Brain microvascular endothelial cell (primary cell): ENCODE measurements at regions not wholly inside any gene's neighbourhood (a gene's known extent, or its start where the extent isn't known, plus 50 kb on each side); places are given as distances from the start of the nearest gene placed in this dataset.

ENCODE experiments used
- DNase-seq: peaks from one replicate; pipeline ENCODE4 v3.0.0-alpha.2; 2020
- H3K27ac ChIP-seq: fragments of 250-450 bp; sonication (Bioruptor Pico); 2 replicates; pipeline ENCODE4 v1.5.1; 2020; ENCODE audit warnings: mild to moderate bottlenecking, moderate library complexity
- H3K27me3 ChIP-seq: fragments of 250-450 bp; sonication (Bioruptor Pico); replicated peaks from 2 replicates; pipeline ENCODE4 v1.5.1; 2020; ENCODE audit warnings: mild to moderate bottlenecking
- H3K36me3 ChIP-seq: fragments of 250-450 bp; sonication (Bioruptor Pico); replicated peaks from 2 replicates; pipeline ENCODE4 v1.5.1; 2020; ENCODE audit warnings: mild to moderate bottlenecking
- H3K4me3 ChIP-seq: 2 replicates; pipeline ENCODE4 v1.5.1; 2011; ENCODE audit warnings: low read depth, mild to moderate bottlenecking, control low read depth, low read length, moderate library complexity
- CTCF ChIP-seq: IDR thresholded peaks from 2 replicates; pipeline ENCODE4 v1.5.1; 2011; ENCODE audit warnings: low read depth, mild to moderate bottlenecking, moderate library complexity, low read length, control low read depth, inconsistent platforms; ENCODE audit errors: missing control alignments
- in situ Hi-C: cut with HindIII; loops from 2 replicates; pipeline ENCODE4 v1.10.0; 2017; ENCODE audit warnings: low sequenced_read_pairs, low pct_ligation_motif_present

GRCh38 chr10:33715303-33715975 lies 381.0 kb upstream of the NRP1 start:
- no peak for DNase-seq
- H3K27me3 ChIP-seq = no peaks in the 10 kb centered on the region
- H3K36me3 ChIP-seq = no peaks in the 10 kb centered on the region
- no peak overlapping the region for H3K4me3 ChIP-seq
- H3K27ac ChIP-seq = no peak overlapping the region
- in situ Hi-C loops = no loop called here
- no peak for TF ChIP-seq CTCF

DNA sequence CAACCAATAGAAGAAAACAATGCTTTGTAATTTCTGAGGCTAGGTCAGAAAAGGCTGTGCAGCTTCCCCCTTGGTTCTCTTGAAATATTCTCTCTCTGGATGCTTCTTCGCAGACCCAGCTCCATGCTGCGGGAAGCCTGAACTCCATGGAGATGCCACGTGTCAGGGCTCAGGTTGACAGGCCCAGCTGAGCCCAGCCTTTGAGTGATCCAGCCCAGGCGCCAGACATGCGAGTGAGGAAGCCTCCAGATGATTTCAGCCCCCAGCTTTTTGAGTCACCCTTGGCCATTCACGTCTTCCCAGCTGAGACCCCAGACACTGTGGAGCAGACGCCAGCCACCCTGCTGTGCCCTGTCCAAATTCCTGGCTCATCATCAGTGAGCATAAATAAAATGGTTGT lies 378.4 kb upstream of the NRP1 start:
- H3K27me3 ChIP-seq = no peaks in the 10 kb centered on the region
- TF ChIP-seq CTCF = no peak
- in situ Hi-C loops = no loop called here

GRCh38 chr10:33710006-33710405 lies 375.5 kb upstream of the NRP1 start:
- Histone ChIP-seq H3K36me3 (no peaks in the 10 kb centered on the region), H3K4me3 (no peak overlapping the region), H3K27ac (no peak overlapping the region), H3K27me3 (no peaks in the 10 kb centered on the region)
- in situ Hi-C loops = no loop called here
- DNase-seq = no peak
- TF ChIP-seq CTCF = no peak

More for the DNA sequence above, 378.4 kb upstream of the NRP1 start:
- Histone ChIP-seq H3K27ac (no peak overlapping the region), H3K36me3 (no peaks in the 10 kb centered on the region), H3K4me3 (no peak overlapping the region)
- no peak for DNase-seq

GRCh38 chr10:33709008-33709753 lies 374.7 kb upstream of the NRP1 start:
- Histone ChIP-seq H3K27me3 (no peaks in the 10 kb centered on the region), H3K4me3 (no peak overlapping the region), H3K27ac (no peak overlapping the region), H3K36me3 (no peaks in the 10 kb centered on the region)
- DNase-seq = no peak
- no peak for TF ChIP-seq CTCF
- in situ Hi-C loops = no loop called here

DNA sequence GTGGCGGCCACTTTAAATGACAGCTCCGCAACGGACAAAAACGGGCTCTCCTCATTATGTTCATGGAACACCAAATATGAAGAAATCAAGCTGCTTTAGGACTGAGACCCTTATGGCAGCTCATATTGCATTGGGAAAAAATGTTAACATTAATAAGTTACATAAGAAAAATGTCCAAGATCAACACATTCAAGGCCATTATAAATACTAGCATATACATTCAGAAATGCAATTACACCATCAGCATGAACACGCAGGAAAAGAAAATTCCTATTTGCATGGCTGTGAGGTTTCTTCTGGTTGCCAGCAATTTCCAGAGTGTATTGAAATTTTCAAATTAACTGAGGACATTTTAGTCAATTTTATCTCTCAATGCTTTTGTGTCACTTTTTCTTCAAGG lies 374.1 kb upstream of the NRP1 start:
- H3K36me3 ChIP-seq = no peaks in the 10 kb centered on the region
- no peak overlapping the region for H3K27ac ChIP-seq
- H3K27me3 ChIP-seq = no peaks in the 10 kb centered on the region
- in situ Hi-C loops = no loop called here
- H3K4me3 ChIP-seq = no peak overlapping the region
- no peak for DNase-seq
- no peak for TF ChIP-seq CTCF
